ENCODE measurements at regions not wholly inside any gene's neighbourhood (a gene's known extent, or its start where the extent isn't known, plus 50 kb on each side); places are given as distances from the start of the nearest gene placed in this dataset.

DNA sequence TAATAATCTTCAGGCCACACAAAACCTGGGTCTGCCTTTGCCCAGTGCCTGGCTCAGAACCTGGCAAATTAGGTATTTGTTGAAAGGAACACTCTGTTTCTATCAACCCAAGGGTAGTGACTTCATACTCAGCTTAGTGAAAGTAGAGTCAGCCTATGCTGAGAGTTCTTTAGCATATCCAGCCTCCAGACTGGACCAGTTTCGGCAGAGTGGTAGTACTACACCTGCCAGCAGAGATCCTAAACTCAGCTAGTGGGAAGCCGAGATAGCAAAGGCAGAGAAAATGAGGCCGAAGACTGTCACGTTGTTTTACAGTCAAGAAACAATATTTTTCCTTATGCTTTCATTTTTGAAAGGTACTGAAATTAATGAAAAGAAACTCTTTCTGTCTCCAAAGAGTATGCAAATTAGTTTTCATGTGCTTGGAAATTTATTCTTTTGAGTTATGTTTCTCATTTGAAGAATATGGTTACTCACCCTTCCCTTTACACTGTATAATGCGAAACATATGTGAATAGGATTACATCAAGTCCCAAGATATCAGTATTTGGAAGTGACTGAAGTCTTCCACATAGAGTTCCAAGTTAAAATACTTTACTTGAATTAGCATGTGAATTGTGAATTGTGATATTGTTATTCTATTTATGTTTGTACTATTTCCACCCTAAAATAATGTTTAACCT lies 52.2 kb upstream of the UGP2 start:
- TF ChIP-seq, protein P1, sequence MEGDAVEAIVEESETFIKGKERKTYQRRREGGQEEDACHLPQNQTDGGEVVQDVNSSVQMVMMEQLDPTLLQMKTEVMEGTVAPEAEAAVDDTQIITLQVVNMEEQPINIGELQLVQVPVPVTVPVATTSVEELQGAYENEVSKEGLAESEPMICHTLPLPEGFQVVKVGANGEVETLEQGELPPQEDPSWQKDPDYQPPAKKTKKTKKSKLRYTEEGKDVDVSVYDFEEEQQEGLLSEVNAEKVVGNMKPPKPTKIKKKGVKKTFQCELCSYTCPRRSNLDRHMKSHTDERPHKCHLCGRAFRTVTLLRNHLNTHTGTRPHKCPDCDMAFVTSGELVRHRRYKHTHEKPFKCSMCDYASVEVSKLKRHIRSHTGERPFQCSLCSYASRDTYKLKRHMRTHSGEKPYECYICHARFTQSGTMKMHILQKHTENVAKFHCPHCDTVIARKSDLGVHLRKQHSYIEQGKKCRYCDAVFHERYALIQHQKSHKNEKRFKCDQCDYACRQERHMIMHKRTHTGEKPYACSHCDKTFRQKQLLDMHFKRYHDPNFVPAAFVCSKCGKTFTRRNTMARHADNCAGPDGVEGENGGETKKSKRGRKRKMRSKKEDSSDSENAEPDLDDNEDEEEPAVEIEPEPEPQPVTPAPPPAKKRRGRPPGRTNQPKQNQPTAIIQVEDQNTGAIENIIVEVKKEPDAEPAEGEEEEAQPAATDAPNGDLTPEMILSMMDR (IDR thresholded peaks at IDR 0.05; ENCODE audit: poor library complexity): no peak
- TF ChIP-seq EZH2 (IDR thresholded peaks at IDR 0.05; ENCODE audit: borderline replicate concordance) (no peak), EZH2phosphoT487 (IDR thresholded peaks at IDR 0.05; ENCODE audit: low read depth, severe bottlenecking, unreplicated experiment) (no peak)

Data from hepatocyte (in vitro differentiated cells).